SK-N-SH treated with all-trans-retinoic acid at 6 μM for 48 hours (cell line): ENCODE measurements at regions not wholly inside any gene's neighbourhood (a gene's known extent, or its start where the extent isn't known, plus 50 kb on each side); places are given as distances from the start of the nearest gene placed in this dataset.

Source experiments
- PATZ1 ChIP-seq: fragments of 250-450 bp; sonication (Bioruptor Pico); IDR thresholded peaks from 2 replicates; pipeline ENCODE4 v1.8.0; 2020; ENCODE audit warnings: mild to moderate bottlenecking, moderate library complexity, borderline replicate concordance
- RARB ChIP-seq: fragments of 250-450 bp; sonication (Bioruptor Pico); IDR thresholded peaks from 2 replicates; pipeline ENCODE4 v1.8.0; 2021; ENCODE audit warnings: mild to moderate bottlenecking, moderate library complexity
- ZFP30 ChIP-seq: fragments of 450-650 bp; formaldehyde crosslinking; IDR thresholded peaks from 2 replicates; pipeline ENCODE4 v1.5.0; 2022; ENCODE audit warnings: mild to moderate bottlenecking, moderate library complexity

GRCh38 chr12:123085066-123085465 lies 65.8 kb downstream of the PITPNM2 start:
- TF ChIP-seq PATZ1 (no peak), ZFP30 (CRISPR knock-in tag) (no peak), RARB (no peak)
